ENCODE measurements at regions not wholly inside any gene's neighbourhood (a gene's known extent, or its start where the extent isn't known, plus 50 kb on each side); places are given as distances from the start of the nearest gene placed in this dataset.

GRCh38 chr7:19248115-19248514 lies 102.9 kb upstream of the FERD3L start:
- H4K8ac ChIP-seq (ENCODE audit: low read depth in 2 of 2, low read length in 2 of 2): no peak overlapping the region; a peak in 1 of 4 replicates
- CTCF ChIA-PET: no interaction called here
- no peak overlapping the region for H3K4me2 ChIP-seq (ENCODE audit: low read depth, low read length)
- no TSS peak for BruUV-seq (replicated peaks)
- no peak overlapping the region for H3K27ac ChIP-seq (ENCODE audit: insufficient read depth, low read length)
- WGBS, 2 experiments (ENCODE audit: extremely low coverage in 2 of 2, insufficient read length in 1 of 2): 90% methylated on average over 2 of the region's 2 CpGs; no CpG with 5 or more reads in 1 of the 2 experiments
- peaks cover 2% of the 10 kb centered on the region; the same call in 1 of the 2 replicates for H3K4me1 ChIP-seq (ENCODE audit: control insufficient read depth, insufficient read depth, low read length)
- no peak overlapping the region for H3K56ac ChIP-seq (ENCODE audit: extremely low read depth, insufficient read depth, low read length)
- POLR2A ChIA-PET (ENCODE audit: unreplicated experiment): no interaction called here
- no peak overlapping the region for H2BK15ac ChIP-seq (ENCODE audit: low read depth, low read length)
- dilution Hi-C loops (cut with HindIII; ENCODE audit: low sequenced_read_pairs, unreplicated experiment): no loop called here
- no peak overlapping the region for H3K9ac ChIP-seq (ENCODE audit: low read depth, low read length)
- no peak for DNase-seq
- H4K5ac ChIP-seq (ENCODE audit: low read depth, low read length): no peak overlapping the region
- intact Hi-C loops (cut with micrococcal nuclease): no loop called here
- no peaks in the 10 kb centered on the region for H3K9me1 ChIP-seq (ENCODE audit: insufficient read depth, low read length)
- no peak overlapping the region for H2BK120ac ChIP-seq (ENCODE audit: low read depth, low read length)
- H2BK5ac ChIP-seq (ENCODE audit: low read depth, low read length, poor library complexity, severe bottlenecking): peak overlapping the region; percentile 34
- H2AK9ac ChIP-seq (replicated peaks; ENCODE audit: low read depth, low read length, poor library complexity): no peak overlapping the region
- H2AK5ac ChIP-seq (ENCODE audit: low read depth, low read length): no peak overlapping the region
- H2BK20ac ChIP-seq (ENCODE audit: low read depth, low read length): peak overlapping the region; percentile 14; the same call in 1 of the 2 replicates
- no peaks in the 10 kb centered on the region for H3K36me3 ChIP-seq (ENCODE audit: control insufficient read depth, insufficient read depth, low read length)
- TF ChIP-seq, protein P1, sequence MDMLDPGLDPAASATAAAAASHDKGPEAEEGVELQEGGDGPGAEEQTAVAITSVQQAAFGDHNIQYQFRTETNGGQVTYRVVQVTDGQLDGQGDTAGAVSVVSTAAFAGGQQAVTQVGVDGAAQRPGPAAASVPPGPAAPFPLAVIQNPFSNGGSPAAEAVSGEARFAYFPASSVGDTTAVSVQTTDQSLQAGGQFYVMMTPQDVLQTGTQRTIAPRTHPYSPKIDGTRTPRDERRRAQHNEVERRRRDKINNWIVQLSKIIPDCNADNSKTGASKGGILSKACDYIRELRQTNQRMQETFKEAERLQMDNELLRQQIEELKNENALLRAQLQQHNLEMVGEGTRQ (IDR thresholded peaks at IDR 0.05; ENCODE audit: low read depth, low read length): no peak
- no peak for TF ChIP-seq FOS (IDR thresholded peaks at IDR 0.05; ENCODE audit: low read depth, low read length)
- TF ChIP-seq NFE2L2 (IDR thresholded peaks at IDR 0.05; ENCODE audit: low read depth, low read length): no peak
- no peak for TF ChIP-seq MXI1 (IDR thresholded peaks at IDR 0.05; ENCODE audit: borderline replicate concordance, low read depth, low read length)
- TF ChIP-seq RCOR1 (IDR thresholded peaks at IDR 0.05; ENCODE audit: insufficient replicate concordance, low read length): no peak
- no peak for TF ChIP-seq CEBPB (IDR thresholded peaks at IDR 0.05; ENCODE audit: low read depth, low read length)
- TF ChIP-seq MAZ (IDR thresholded peaks at IDR 0.05; ENCODE audit: borderline replicate concordance, low read depth, low read length): no peak
- TF ChIP-seq MAFK (IDR thresholded peaks at IDR 0.05; ENCODE audit: low read depth, low read length): no peak
- no peak for TF ChIP-seq CTCF (conservative IDR thresholded peaks at IDR 0.05; ENCODE audit: low read depth, low read length)
- H3K9me3 ChIP-seq (ENCODE audit: control insufficient read depth, insufficient read depth, low read length): no peaks in the 10 kb centered on the region
- no peak overlapping the region for H3K23ac ChIP-seq (ENCODE audit: low read depth, low read length)
- in situ Hi-C loops (cut with MboI; ENCODE audit: low sequenced_read_pairs): no loop called here
- ATAC-seq (ENCODE audit: low read depth): no peak
- H3K4me3 ChIP-seq (ENCODE audit: insufficient read depth, low read depth, low read length): no peak overlapping the region
- H3K18ac ChIP-seq (ENCODE audit: low read depth, low read length): no peak overlapping the region; the same call in 1 of the 2 replicates
- H3K4ac ChIP-seq (ENCODE audit: low read depth, low read length): no peak overlapping the region
- no peak overlapping the region for H2AFZ ChIP-seq (replicated peaks; ENCODE audit: low read length, poor library complexity)
- H3K27me3 ChIP-seq (ENCODE audit: control insufficient read depth, insufficient read depth, low read length): no peaks in the 10 kb centered on the region
- H4K20me1 ChIP-seq (ENCODE audit: insufficient read depth, low read length): no peaks in the 10 kb centered on the region
- no peak overlapping the region for H3K14ac ChIP-seq (replicated peaks; ENCODE audit: low read depth, low read length)
- no peak overlapping the region for H4K91ac ChIP-seq (ENCODE audit: insufficient read depth, low read depth, low read length)
- no peaks in the 10 kb centered on the region for H3K79me1 ChIP-seq (ENCODE audit: low read depth in 1 of 2, low read length in 2 of 2)
